Vagina (tissue), 2 donors: ENCODE measurements at regions not wholly inside any gene's neighbourhood (a gene's known extent, or its start where the extent isn't known, plus 50 kb on each side); places are given as distances from the start of the nearest gene placed in this dataset.

Experiments
- POLR2A ChIP-seq, 2 donors: fragments of 450-650 bp; IDR thresholded peaks; one replicate each; pipeline ENCODE4 v1.6.1; 2017; ENCODE audit warnings: antibody characterized with exemption in 2 of 2, mild to moderate bottlenecking in 2 of 2, moderate library complexity in 2 of 2
- POLR2AphosphoS5 ChIP-seq, 2 donors: sonication (generic); formaldehyde crosslinking; IDR thresholded peaks; one replicate each; pipeline ENCODE4 v1.9.0; 2017; ENCODE audit warnings: antibody characterized with exemption in 2 of 2, mild to moderate bottlenecking in 2 of 2, low read depth in 1 of 2; ENCODE audit not compliant: insufficient read depth in 1 of 2
- TF ChIP-seq, protein P1 (sequence below), 3 experiments: fragments of 450-650 bp in 2 of 3; fragments of 200-600 bp in 1 of 3; sonication (generic) in 1 of 3; IDR thresholded peaks; one replicate each; pipeline ENCODE4 v1.5.1; 2017 to 2019; ENCODE audit warnings: antibody characterized with exemption in 3 of 3, mild to moderate bottlenecking in 2 of 3, moderate library complexity in 2 of 3

DNA sequence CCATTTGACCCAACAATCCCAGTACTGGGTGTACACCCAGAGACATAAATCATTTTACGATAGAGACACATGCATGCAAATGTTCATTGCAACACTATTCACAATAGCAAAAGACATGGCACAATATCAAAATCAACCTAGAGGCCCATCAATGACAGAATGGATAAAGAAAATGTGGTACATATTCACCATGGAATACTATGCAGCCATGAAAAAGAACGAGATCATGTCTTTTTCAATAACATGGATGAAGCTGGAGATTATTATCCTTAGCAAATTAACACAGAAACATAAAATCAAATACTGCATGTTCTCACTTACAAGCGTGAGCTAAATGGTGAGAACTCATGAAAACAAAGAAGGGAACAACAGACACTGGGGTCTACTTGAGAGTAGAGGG, 249.1 kb downstream of the RASSF9 start:
- TF ChIP-seq, protein P1, sequence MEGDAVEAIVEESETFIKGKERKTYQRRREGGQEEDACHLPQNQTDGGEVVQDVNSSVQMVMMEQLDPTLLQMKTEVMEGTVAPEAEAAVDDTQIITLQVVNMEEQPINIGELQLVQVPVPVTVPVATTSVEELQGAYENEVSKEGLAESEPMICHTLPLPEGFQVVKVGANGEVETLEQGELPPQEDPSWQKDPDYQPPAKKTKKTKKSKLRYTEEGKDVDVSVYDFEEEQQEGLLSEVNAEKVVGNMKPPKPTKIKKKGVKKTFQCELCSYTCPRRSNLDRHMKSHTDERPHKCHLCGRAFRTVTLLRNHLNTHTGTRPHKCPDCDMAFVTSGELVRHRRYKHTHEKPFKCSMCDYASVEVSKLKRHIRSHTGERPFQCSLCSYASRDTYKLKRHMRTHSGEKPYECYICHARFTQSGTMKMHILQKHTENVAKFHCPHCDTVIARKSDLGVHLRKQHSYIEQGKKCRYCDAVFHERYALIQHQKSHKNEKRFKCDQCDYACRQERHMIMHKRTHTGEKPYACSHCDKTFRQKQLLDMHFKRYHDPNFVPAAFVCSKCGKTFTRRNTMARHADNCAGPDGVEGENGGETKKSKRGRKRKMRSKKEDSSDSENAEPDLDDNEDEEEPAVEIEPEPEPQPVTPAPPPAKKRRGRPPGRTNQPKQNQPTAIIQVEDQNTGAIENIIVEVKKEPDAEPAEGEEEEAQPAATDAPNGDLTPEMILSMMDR (IDR thresholded peaks at IDR 0.05), result no peak
- TF ChIP-seq POLR2A (IDR thresholded peaks at IDR 0.05) (no peak), POLR2AphosphoS5 (IDR thresholded peaks at IDR 0.05; ENCODE audit: insufficient read depth in 1 of 2, low read depth in 1 of 2) (no peak)
